Panc1 (cell line): ENCODE measurements at regions not wholly inside any gene's neighbourhood (a gene's known extent, or its start where the extent isn't known, plus 50 kb on each side); places are given as distances from the start of the nearest gene placed in this dataset.

Experiments
- ATAC-seq: fragments of 200-7000 bp; cut with Tn5 transposase; 2 replicates; pipeline ENCODE4 v1.9.1; 2020; ENCODE audit warnings: mild to moderate bottlenecking, moderate library complexity
- BruUV-seq: library from RNA; stranded (reverse); fragments of 400-500 nt; replicated peaks from 2 replicates; lab custom pipeline; 2021; lab: Mats Ljungman, UMichigan
- CTCF ChIA-PET: fragments of 300-600 bp; sonication (Branson Sonifier 250); formaldehyde crosslinking; loops from one replicate; lab custom pipeline; 2022; ENCODE audit warnings: antibody characterized with exemption; lab: Charles Lee
- POLR2A ChIA-PET: fragments of 300-600 bp; sonication (Branson Sonifier 250); formaldehyde crosslinking; loops from one replicate; lab custom pipeline; 2022; ENCODE audit warnings: antibody characterized with exemption; lab: Charles Lee
- DNase-seq: peaks from one replicate; pipeline ENCODE4 v3.0.0-alpha.2; 2010; ENCODE audit warnings: low read depth, low spot score
- H3K27ac ChIP-seq: 2 replicates; pipeline ENCODE4 v1.5.1; 2011; ENCODE audit warnings: mild to moderate bottlenecking, low read length, inconsistent platforms
- H3K27me3 ChIP-seq: fragments of 200-500 bp; sonication (Bioruptor generic); 2 replicates; pipeline ENCODE4 v1.6.0; 2014; ENCODE audit warnings: low read length, inconsistent platforms; ENCODE audit not compliant: control insufficient read depth, insufficient read depth
- H3K36me3 ChIP-seq: fragments of 200-500 bp; sonication (Bioruptor generic); 2 replicates; pipeline ENCODE4 v1.5.1; 2014; ENCODE audit warnings: inconsistent platforms, mild to moderate bottlenecking, low read length, moderate library complexity; ENCODE audit not compliant: control insufficient read depth, insufficient read depth
- H3K4me1 ChIP-seq: 2 replicates; pipeline ENCODE4 v1.5.1; 2011; ENCODE audit warnings: inconsistent platforms, mild to moderate bottlenecking, low read length, moderate library complexity; ENCODE audit not compliant: control insufficient read depth, insufficient read depth
- H3K4me3 ChIP-seq, 2 experiments: 2 replicates each; pipeline ENCODE4 v1.5.1; 2011 to 2012; ENCODE audit warnings: low read depth in 2 of 2, low read length in 2 of 2, mild to moderate bottlenecking in 2 of 2, inconsistent platforms in 1 of 2, moderate library complexity in 1 of 2
- H3K9me3 ChIP-seq: fragments of 200-500 bp; sonication (Bioruptor generic); 2 replicates; pipeline ENCODE4 v1.5.1; 2014; ENCODE audit warnings: low read depth, mild to moderate bottlenecking, inconsistent platforms, low read length, moderate library complexity; ENCODE audit not compliant: control insufficient read depth, insufficient read depth
- CTCF ChIP-seq: fragments of 450-650 bp; IDR thresholded peaks from 2 replicates; pipeline ENCODE4 v1.5.1; 2017; ENCODE audit warnings: mild to moderate bottlenecking
- POLR2AphosphoS5 ChIP-seq: IDR thresholded peaks from 2 replicates; pipeline ENCODE4 v1.6.1; 2012; ENCODE audit warnings: mild to moderate bottlenecking, low read depth, low read length, moderate library complexity
- REST ChIP-seq, 2 experiments: IDR thresholded peaks; 2 replicates each; pipeline ENCODE4 v1.6.1; 2011 to 2012; ENCODE audit warnings: low read depth in 2 of 2, control low read depth in 1 of 2, low read length in 1 of 2, mild to moderate bottlenecking in 1 of 2, moderate library complexity in 1 of 2; ENCODE audit not compliant: insufficient read depth in 1 of 2
- SIN3A ChIP-seq: IDR thresholded peaks from 2 replicates; pipeline ENCODE4 v1.6.1; 2012; ENCODE audit warnings: low read depth, mild to moderate bottlenecking, low read length, moderate library complexity, borderline replicate concordance; ENCODE audit not compliant: insufficient read depth
- TCF7L2 ChIP-seq: IDR thresholded peaks from 2 replicates; pipeline ENCODE4 v1.6.1; 2011; ENCODE audit warnings: mild to moderate bottlenecking, low read depth, low read length, inconsistent platforms
- in situ Hi-C: cut with HindIII; loops from 2 replicates; pipeline ENCODE4 v1.10.0; 2016; ENCODE audit warnings: low sequenced_read_pairs, low pct_unique_long_range_greater_than_20kb
- intact Hi-C: fragments of 100-400 bp; cut with micrococcal nuclease; formaldehyde crosslinking; loops from one replicate; pipeline ENCODE4 v1.10.0; 2022; ENCODE audit not compliant: unreplicated experiment

- ChIA-PET POLR2A (no interaction called here), CTCF (no interaction called here)
- intact Hi-C loops (no loop called here), in situ Hi-C loops (no loop called here)
- Histone ChIP-seq H3K36me3 (no peaks in the 10 kb centered on the region), H3K9me3 (no peaks in the 10 kb centered on the region), H3K27ac (no peak overlapping the region), H3K4me1 (no peaks in the 10 kb centered on the region), H3K27me3 (peaks cover 2% of the 10 kb centered on the region), H3K4me3 (no peak overlapping the region)
- DNase-seq, result no peak
- BruUV-seq, result no TSS peak
- ATAC-seq, result no peak
- TF ChIP-seq TCF7L2 (no peak), SIN3A (no peak), REST (IDR thresholded peaks at IDR 0.05; ENCODE audit: insufficient read depth in 1 of 2, low read depth in 2 of 2, low read length in 1 of 2) (no peak), POLR2AphosphoS5 (no peak), CTCF (no peak)
These were observed 76.3 kb upstream of the ADRA2C start for GRCh38 chr4:3689576-3690550.

- H3K27me3 ChIP-seq, result no peaks in the 10 kb centered on the region
- no TSS peak for BruUV-seq
These were observed 77.2 kb upstream of the ADRA2C start for GRCh38 chr4:3689006-3689405.

More at GRCh38 chr4:3689006-3689405, 77.2 kb upstream of the ADRA2C start:
- Histone ChIP-seq H3K4me3 (no peak overlapping the region), H3K4me1 (no peaks in the 10 kb centered on the region), H3K27ac (no peak overlapping the region), H3K9me3 (no peaks in the 10 kb centered on the region), H3K36me3 (no peaks in the 10 kb centered on the region)
- intact Hi-C loops (no loop called here), in situ Hi-C loops (no loop called here)
- no peak for TF ChIP-seq POLR2AphosphoS5
- no peak for TF ChIP-seq CTCF
- no peak for TF ChIP-seq REST (IDR thresholded peaks at IDR 0.05; ENCODE audit: insufficient read depth in 1 of 2, low read depth in 2 of 2, low read length in 1 of 2)
- no peak for TF ChIP-seq SIN3A
- TF ChIP-seq TCF7L2, result no peak
- ChIA-PET CTCF (no interaction called here), POLR2A (no interaction called here)
- DNase-seq (no peak), ATAC-seq (no peak)
